GM06990 (cell line): ENCODE measurements at regions not wholly inside any gene's neighbourhood (a gene's known extent, or its start where the extent isn't known, plus 50 kb on each side); places are given as distances from the start of the nearest gene placed in this dataset.

Source experiments
- DNase-seq: peaks from one replicate; pipeline ENCODE4 v3.0.0-alpha.2; 2011; ENCODE audit not compliant: insufficient read length; ENCODE audit errors: extremely low read depth
- H3K27me3 ChIP-seq: replicated peaks from 2 replicates; pipeline ENCODE4 v1.6.0; 2011; ENCODE audit warnings: low read length; ENCODE audit not compliant: control insufficient read depth, insufficient read depth
- H3K36me3 ChIP-seq: 2 replicates; pipeline ENCODE4 v1.5.1; 2011; ENCODE audit warnings: low read length; ENCODE audit not compliant: control insufficient read depth, insufficient read depth
- H3K4me3 ChIP-seq: replicated peaks from 2 replicates; pipeline ENCODE4 v1.5.1; 2011; ENCODE audit warnings: low read depth, mild to moderate bottlenecking, control low read depth, low read length
- TF ChIP-seq, protein P1 (sequence below): IDR thresholded peaks from 2 replicates; pipeline ENCODE4 v1.5.1; 2011; ENCODE audit warnings: low read length, control low read depth, mild to moderate bottlenecking, inconsistent platforms; ENCODE audit not compliant: insufficient read depth, poor library complexity, severe bottlenecking

DNA sequence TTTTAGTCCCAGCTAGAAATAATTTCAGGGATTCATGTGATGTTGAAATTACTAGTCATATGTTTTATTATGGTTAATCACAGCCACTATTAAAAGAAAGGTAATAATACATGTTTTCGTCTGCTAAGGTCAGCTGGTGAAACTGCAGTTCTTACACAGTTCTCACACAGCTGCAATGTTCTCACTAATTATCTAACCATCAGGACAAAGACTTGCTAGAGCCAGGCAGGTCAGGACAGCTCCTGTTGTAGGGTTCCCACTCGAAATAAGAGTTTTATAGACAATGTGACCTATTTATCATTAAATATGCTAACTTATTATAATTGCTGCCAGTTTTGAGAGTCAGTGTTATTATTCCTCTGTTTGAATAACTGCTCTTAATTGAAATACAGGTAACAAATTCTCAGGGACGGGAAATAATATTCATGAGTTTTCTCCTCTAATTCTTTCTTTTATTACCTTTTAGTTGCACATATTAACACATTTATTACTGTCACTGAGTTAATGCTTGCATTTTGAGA, 97.9 kb downstream of the GJA1 start:
- TF ChIP-seq, protein P1, sequence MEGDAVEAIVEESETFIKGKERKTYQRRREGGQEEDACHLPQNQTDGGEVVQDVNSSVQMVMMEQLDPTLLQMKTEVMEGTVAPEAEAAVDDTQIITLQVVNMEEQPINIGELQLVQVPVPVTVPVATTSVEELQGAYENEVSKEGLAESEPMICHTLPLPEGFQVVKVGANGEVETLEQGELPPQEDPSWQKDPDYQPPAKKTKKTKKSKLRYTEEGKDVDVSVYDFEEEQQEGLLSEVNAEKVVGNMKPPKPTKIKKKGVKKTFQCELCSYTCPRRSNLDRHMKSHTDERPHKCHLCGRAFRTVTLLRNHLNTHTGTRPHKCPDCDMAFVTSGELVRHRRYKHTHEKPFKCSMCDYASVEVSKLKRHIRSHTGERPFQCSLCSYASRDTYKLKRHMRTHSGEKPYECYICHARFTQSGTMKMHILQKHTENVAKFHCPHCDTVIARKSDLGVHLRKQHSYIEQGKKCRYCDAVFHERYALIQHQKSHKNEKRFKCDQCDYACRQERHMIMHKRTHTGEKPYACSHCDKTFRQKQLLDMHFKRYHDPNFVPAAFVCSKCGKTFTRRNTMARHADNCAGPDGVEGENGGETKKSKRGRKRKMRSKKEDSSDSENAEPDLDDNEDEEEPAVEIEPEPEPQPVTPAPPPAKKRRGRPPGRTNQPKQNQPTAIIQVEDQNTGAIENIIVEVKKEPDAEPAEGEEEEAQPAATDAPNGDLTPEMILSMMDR: no peak
- H3K27me3 ChIP-seq: no peaks in the 10 kb centered on the region
- no peak for DNase-seq
- H3K36me3 ChIP-seq: no peaks in the 10 kb centered on the region
- H3K4me3 ChIP-seq: no peak overlapping the region

DNA sequence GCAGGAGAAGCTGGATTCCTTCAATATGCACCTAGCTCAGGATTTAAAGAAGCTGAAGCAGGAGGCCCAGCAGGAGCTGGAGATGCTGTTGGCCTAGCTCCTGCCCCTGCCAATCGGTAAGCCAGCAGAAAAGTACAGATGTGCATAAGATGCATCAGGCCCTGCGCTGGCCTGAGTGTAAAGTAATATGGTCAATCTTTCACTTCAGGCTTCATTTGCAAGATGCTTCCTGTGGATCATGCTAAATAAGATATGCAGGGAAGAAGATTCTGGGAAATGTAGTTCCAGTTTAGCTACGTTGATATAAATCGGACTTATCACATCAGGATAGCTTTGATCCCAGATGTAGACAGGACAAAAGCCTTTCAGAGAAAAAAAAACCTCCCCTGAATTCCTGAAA, 100.3 kb downstream of the GJA1 start:
- H3K27me3 ChIP-seq: no peaks in the 10 kb centered on the region
- no peak overlapping the region for H3K4me3 ChIP-seq
- DNase-seq: no peak
- TF ChIP-seq, protein P1: no peak
- H3K36me3 ChIP-seq: no peaks in the 10 kb centered on the region

DNA sequence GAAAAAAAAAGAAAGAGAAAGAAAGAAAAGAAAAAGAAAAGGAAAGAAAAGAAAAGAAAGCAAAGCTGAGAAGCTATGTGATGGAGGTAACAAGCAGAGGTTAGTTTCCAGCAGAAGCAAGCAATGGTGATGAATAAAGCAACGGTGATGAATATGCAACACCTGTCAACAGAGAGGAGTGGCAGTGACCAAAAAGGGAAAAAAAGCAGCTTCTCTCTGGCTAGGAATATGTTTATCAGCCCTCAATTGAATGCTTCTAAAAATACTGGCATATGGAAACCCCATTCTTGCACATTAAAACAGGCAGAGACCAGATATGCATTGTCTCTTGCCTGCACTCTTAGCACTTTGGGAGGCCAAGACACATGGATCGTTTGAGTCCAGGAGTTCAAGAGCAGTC, 100.9 kb downstream of the GJA1 start:
- H3K27me3 ChIP-seq: no peaks in the 10 kb centered on the region
- TF ChIP-seq, protein P1: no peak
- DNase-seq: no peak
- H3K36me3 ChIP-seq: no peaks in the 10 kb centered on the region
- H3K4me3 ChIP-seq: no peak overlapping the region

DNA sequence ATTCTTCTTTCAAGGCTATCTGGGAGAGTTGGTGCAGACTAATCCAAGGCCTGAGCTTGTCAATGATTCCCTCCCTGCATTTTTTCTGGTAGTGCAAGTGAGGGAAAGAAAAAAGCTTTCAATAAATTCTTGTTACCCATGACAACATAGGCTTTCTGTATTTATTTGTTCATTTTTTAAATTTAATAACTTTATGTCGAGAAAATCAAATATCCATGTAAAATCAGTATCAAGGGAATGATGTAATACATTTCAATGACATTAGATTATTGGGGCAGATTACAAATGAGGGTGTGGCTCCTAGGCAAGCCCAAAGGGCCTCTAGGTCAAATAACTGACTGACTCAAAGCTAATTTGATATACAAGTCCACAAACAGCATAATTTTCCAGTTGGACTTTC, 104.0 kb downstream of the GJA1 start:
- Histone ChIP-seq H3K36me3 (no peaks in the 10 kb centered on the region), H3K27me3 (no peaks in the 10 kb centered on the region), H3K4me3 (no peak overlapping the region)
- TF ChIP-seq, protein P1: no peak
- no peak for DNase-seq

DNA sequence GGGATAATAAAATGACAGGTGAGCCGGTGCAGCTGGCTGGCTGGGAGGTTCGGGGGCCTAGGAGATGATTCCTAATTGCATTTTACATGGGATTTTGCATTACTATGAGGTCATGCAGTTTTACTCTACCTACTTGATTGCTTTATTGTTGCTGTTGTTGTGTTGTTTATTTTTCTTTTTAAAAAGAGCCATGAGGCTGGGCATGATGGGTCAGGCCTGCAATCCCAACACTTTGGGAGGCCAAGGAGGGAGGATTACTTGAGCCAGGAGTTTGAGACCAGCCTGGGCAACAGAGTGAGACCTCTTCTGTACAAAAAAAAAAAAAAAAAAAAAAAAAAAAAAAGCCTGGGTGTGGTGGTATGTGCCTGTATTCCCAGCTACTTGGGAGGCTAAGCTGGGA, 104.8 kb downstream of the GJA1 start:
- Histone ChIP-seq H3K36me3 (no peaks in the 10 kb centered on the region), H3K27me3 (no peaks in the 10 kb centered on the region), H3K4me3 (no peak overlapping the region)
- no peak for DNase-seq
- TF ChIP-seq, protein P1: no peak

DNA sequence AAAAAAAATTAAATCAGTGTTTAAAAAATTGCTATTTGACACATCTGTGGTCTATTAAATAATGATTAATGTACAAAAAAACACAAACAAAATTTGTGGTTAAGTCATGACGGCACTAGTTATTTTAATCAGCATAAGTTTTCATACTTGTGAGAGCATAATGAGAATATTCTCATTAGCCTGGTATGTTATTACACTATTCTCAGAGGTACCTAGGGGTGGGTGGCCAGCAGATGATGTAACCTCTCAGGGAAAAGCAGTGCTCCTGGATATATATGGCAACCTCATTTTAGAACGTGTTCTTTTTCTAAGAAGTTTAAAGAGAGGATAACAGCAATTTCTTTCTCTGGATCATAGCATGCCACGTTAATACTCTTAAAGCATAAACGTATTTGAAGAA, 109.2 kb downstream of the GJA1 start:
- TF ChIP-seq, protein P1: no peak
- no peaks in the 10 kb centered on the region for H3K27me3 ChIP-seq
- no peak for DNase-seq
- H3K36me3 ChIP-seq: no peaks in the 10 kb centered on the region
- H3K4me3 ChIP-seq: no peak overlapping the region
